Osteoblast (primary cell): ENCODE measurements at regions not wholly inside any gene's neighbourhood (a gene's known extent, or its start where the extent isn't known, plus 50 kb on each side); places are given as distances from the start of the nearest gene placed in this dataset.

Experiments used
- DNase-seq: peaks from one replicate; pipeline ENCODE4 v3.0.0; 2011; ENCODE audit warnings: low spot score, mixed read lengths; ENCODE audit not compliant: insufficient read length; ENCODE audit errors: missing footprints
- H2AFZ ChIP-seq: 2 replicates; pipeline ENCODE4 v1.6.0; 2011; ENCODE audit warnings: mild to moderate bottlenecking, low read length
- H3K27ac ChIP-seq: 2 replicates; pipeline ENCODE4 v1.5.1; 2011; ENCODE audit warnings: mild to moderate bottlenecking, low read depth, low read length, moderate library complexity
- H3K27me3 ChIP-seq: 2 replicates; pipeline ENCODE4 v1.6.0; 2012; ENCODE audit warnings: mild to moderate bottlenecking, control low read depth, inconsistent platforms, low read length, moderate library complexity; ENCODE audit not compliant: insufficient read depth
- H3K36me3 ChIP-seq: 2 replicates; pipeline ENCODE4 v1.5.1; 2011; ENCODE audit warnings: mild to moderate bottlenecking, low read length, control low read depth, moderate library complexity; ENCODE audit not compliant: insufficient read depth
- H3K4me1 ChIP-seq: 2 replicates; pipeline ENCODE4 v1.5.1; 2011; ENCODE audit warnings: mild to moderate bottlenecking, low read length, control low read depth, moderate library complexity; ENCODE audit not compliant: insufficient read depth
- H3K4me2 ChIP-seq: 2 replicates; pipeline ENCODE4 v1.6.0; 2011; ENCODE audit warnings: mild to moderate bottlenecking, low read length; ENCODE audit not compliant: insufficient read depth
- H3K4me3 ChIP-seq: fragments of 200-600 bp; sonication (generic); 3 replicates; pipeline ENCODE4 v1.5.1; 2012; ENCODE audit warnings: mild to moderate bottlenecking, low read length, inconsistent platforms; ENCODE audit not compliant: insufficient read depth
- H3K79me2 ChIP-seq: 2 replicates; pipeline ENCODE4 v1.6.0; 2012; ENCODE audit warnings: mild to moderate bottlenecking, low read length, control low read depth, inconsistent platforms; ENCODE audit not compliant: insufficient read depth
- H3K9me3 ChIP-seq: 2 replicates; pipeline ENCODE4 v1.5.1; 2011; ENCODE audit warnings: low read depth, low read length, control low read depth
- H4K20me1 ChIP-seq: 2 replicates; pipeline ENCODE4 v1.6.0; 2012; ENCODE audit warnings: mild to moderate bottlenecking, low read length, control low read depth; ENCODE audit not compliant: insufficient read depth
- CTCF ChIP-seq: IDR thresholded peaks from 2 replicates; pipeline ENCODE4 v1.5.1; 2011; ENCODE audit warnings: mild to moderate bottlenecking, low read depth, low read length, moderate library complexity; ENCODE audit errors: extremely low read depth

- no peak for DNase-seq
- Histone ChIP-seq H3K4me1 (no peaks in the 10 kb centered on the region), H2AFZ (no peak overlapping the region), H3K27me3 (no peaks in the 10 kb centered on the region), H4K20me1 (no peaks in the 10 kb centered on the region), H3K4me2 (no peak overlapping the region), H3K36me3 (no peaks in the 10 kb centered on the region), H3K79me2 (no peaks in the 10 kb centered on the region), H3K9me3 (no peaks in the 10 kb centered on the region), H3K27ac (no peak overlapping the region), H3K4me3 (no peak overlapping the region)
- TF ChIP-seq CTCF: no peak
Observed at GRCh38 chr6:76403064-76403463, 330.6 kb upstream of the IMPG1 start.

- Histone ChIP-seq H3K36me3 (no peaks in the 10 kb centered on the region), H3K27me3 (no peaks in the 10 kb centered on the region), H3K4me3 (no peak overlapping the region), H3K4me1 (no peaks in the 10 kb centered on the region), H2AFZ (no peak overlapping the region), H3K27ac (no peak overlapping the region), H4K20me1 (no peaks in the 10 kb centered on the region), H3K9me3 (no peaks in the 10 kb centered on the region), H3K79me2 (no peaks in the 10 kb centered on the region), H3K4me2 (no peak overlapping the region)
- TF ChIP-seq CTCF: no peak
- DNase-seq: no peak
Observed at GRCh38 chr6:76397966-76398365, 325.5 kb upstream of the IMPG1 start.

- Histone ChIP-seq H3K27me3 (no peaks in the 10 kb centered on the region), H3K79me2 (no peaks in the 10 kb centered on the region), H3K36me3 (no peaks in the 10 kb centered on the region), H3K27ac (no peak overlapping the region), H3K4me3 (no peak overlapping the region), H4K20me1 (no peaks in the 10 kb centered on the region), H3K4me2 (no peak overlapping the region), H2AFZ (no peak overlapping the region), H3K9me3 (no peaks in the 10 kb centered on the region), H3K4me1 (no peaks in the 10 kb centered on the region)
- no peak for DNase-seq
- TF ChIP-seq CTCF: no peak
Observed at GRCh38 chr6:76382201-76382600, 309.7 kb upstream of the IMPG1 start.

- no peak overlapping the region for H3K4me2 ChIP-seq
- no peaks in the 10 kb centered on the region for H3K4me1 ChIP-seq
- no peak for TF ChIP-seq CTCF
- H3K27me3 ChIP-seq: no peaks in the 10 kb centered on the region
- no peaks in the 10 kb centered on the region for H3K9me3 ChIP-seq
- no peak overlapping the region for H3K27ac ChIP-seq
- H3K36me3 ChIP-seq: no peaks in the 10 kb centered on the region
- no peak overlapping the region for H3K4me3 ChIP-seq
- no peaks in the 10 kb centered on the region for H4K20me1 ChIP-seq
- no peak overlapping the region for H2AFZ ChIP-seq
- DNase-seq: no peak
- no peaks in the 10 kb centered on the region for H3K79me2 ChIP-seq
Observed at GRCh38 chr6:76381612-76382011, 309.1 kb upstream of the IMPG1 start.
